HCT116 (cell line): ENCODE measurements at regions not wholly inside any gene's neighbourhood (a gene's known extent, or its start where the extent isn't known, plus 50 kb on each side); places are given as distances from the start of the nearest gene placed in this dataset.

Experiments
- CEBPB ChIP-seq: IDR thresholded peaks from 2 replicates; pipeline ENCODE4 v1.6.1; 2012; ENCODE audit warnings: low read depth
- EZH2 ChIP-seq: fragments of 200-600 bp; sonication (generic); IDR thresholded peaks from 2 replicates; pipeline ENCODE4 v1.6.1; 2017; ENCODE audit warnings: antibody characterized with exemption, mixed run types
- JUND ChIP-seq: IDR thresholded peaks from 2 replicates; pipeline ENCODE4 v1.6.1; 2012
- POLR2A ChIP-seq: IDR thresholded peaks from 2 replicates; pipeline ENCODE4 v1.7.0; 2011; ENCODE audit warnings: borderline replicate concordance; ENCODE audit not compliant: insufficient read depth, insufficient read length; ENCODE audit errors: extremely low read depth
- SIN3A ChIP-seq: IDR thresholded peaks from 2 replicates; pipeline ENCODE4 v1.6.1; 2012; ENCODE audit warnings: low read depth
- YY1 ChIP-seq: IDR thresholded peaks from 2 replicates; pipeline ENCODE4 v1.6.1; 2011; ENCODE audit warnings: low read length, low read depth, moderate library complexity, mild to moderate bottlenecking; ENCODE audit not compliant: insufficient replicate concordance; ENCODE audit errors: extremely low read depth
- TF ChIP-seq, protein P1 (sequence below), 3 experiments: fragments of 200-600 bp in 1 of 3; sonication (generic) in 1 of 3; IDR thresholded peaks in 2 of 3; conservative IDR thresholded peaks in 1 of 3; 2 replicates each; pipeline ENCODE4 v1.5.1; 2012 to 2017; ENCODE audit warnings: low read depth in 2 of 3, low read length in 2 of 3, antibody characterized with exemption in 1 of 3, borderline replicate concordance in 1 of 3, control low read depth in 1 of 3, mild to moderate bottlenecking in 1 of 3, mixed read lengths in 1 of 3, mixed run types in 1 of 3, moderate library complexity in 1 of 3; ENCODE audit not compliant: insufficient read depth in 1 of 3
- TF ChIP-seq, protein P2 (sequence below): IDR thresholded peaks from 2 replicates; pipeline ENCODE4 v1.6.1; 2012; ENCODE audit warnings: low read depth

DNA sequence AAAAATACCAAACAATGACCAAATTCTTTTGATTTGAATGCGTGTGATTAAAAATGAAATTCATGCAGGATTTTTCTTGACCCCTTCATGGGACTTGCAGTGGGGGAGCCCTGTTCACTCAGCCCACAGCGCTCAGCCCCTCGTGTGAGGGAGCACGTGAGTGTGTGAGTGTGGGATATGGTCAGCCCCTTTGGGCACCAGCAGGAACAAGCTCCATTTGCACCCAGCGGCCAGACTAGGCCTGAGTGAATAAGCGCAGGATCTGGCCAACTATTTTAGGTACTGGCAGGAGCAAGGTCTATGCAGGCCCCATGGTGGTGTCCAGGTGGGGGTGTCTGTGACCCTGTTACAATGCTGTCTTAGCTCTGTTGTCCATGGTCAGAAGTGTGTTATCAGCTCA lies 1631.2 kb downstream of the BRINP3 start:
- TF ChIP-seq JUND (no peak), POLR2A (no peak), YY1 (no peak), EZH2 (no peak), SIN3A (no peak), CEBPB (no peak)
- TF ChIP-seq, protein P1, sequence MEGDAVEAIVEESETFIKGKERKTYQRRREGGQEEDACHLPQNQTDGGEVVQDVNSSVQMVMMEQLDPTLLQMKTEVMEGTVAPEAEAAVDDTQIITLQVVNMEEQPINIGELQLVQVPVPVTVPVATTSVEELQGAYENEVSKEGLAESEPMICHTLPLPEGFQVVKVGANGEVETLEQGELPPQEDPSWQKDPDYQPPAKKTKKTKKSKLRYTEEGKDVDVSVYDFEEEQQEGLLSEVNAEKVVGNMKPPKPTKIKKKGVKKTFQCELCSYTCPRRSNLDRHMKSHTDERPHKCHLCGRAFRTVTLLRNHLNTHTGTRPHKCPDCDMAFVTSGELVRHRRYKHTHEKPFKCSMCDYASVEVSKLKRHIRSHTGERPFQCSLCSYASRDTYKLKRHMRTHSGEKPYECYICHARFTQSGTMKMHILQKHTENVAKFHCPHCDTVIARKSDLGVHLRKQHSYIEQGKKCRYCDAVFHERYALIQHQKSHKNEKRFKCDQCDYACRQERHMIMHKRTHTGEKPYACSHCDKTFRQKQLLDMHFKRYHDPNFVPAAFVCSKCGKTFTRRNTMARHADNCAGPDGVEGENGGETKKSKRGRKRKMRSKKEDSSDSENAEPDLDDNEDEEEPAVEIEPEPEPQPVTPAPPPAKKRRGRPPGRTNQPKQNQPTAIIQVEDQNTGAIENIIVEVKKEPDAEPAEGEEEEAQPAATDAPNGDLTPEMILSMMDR (IDR thresholded peaks at IDR 0.05 in 2 of 3, conservative IDR thresholded peaks at IDR 0.05 in 1 of 3; ENCODE audit: borderline replicate concordance in 1 of 3, insufficient read depth in 1 of 3, low read depth in 2 of 3, low read length in 2 of 3) = no peak
- TF ChIP-seq, protein P2, sequence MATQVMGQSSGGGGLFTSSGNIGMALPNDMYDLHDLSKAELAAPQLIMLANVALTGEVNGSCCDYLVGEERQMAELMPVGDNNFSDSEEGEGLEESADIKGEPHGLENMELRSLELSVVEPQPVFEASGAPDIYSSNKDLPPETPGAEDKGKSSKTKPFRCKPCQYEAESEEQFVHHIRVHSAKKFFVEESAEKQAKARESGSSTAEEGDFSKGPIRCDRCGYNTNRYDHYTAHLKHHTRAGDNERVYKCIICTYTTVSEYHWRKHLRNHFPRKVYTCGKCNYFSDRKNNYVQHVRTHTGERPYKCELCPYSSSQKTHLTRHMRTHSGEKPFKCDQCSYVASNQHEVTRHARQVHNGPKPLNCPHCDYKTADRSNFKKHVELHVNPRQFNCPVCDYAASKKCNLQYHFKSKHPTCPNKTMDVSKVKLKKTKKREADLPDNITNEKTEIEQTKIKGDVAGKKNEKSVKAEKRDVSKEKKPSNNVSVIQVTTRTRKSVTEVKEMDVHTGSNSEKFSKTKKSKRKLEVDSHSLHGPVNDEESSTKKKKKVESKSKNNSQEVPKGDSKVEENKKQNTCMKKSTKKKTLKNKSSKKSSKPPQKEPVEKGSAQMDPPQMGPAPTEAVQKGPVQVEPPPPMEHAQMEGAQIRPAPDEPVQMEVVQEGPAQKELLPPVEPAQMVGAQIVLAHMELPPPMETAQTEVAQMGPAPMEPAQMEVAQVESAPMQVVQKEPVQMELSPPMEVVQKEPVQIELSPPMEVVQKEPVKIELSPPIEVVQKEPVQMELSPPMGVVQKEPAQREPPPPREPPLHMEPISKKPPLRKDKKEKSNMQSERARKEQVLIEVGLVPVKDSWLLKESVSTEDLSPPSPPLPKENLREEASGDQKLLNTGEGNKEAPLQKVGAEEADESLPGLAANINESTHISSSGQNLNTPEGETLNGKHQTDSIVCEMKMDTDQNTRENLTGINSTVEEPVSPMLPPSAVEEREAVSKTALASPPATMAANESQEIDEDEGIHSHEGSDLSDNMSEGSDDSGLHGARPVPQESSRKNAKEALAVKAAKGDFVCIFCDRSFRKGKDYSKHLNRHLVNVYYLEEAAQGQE = no peak
